ENCODE measurements at regions not wholly inside any gene's neighbourhood (a gene's known extent, or its start where the extent isn't known, plus 50 kb on each side); places are given as distances from the start of the nearest gene placed in this dataset.

DNA sequence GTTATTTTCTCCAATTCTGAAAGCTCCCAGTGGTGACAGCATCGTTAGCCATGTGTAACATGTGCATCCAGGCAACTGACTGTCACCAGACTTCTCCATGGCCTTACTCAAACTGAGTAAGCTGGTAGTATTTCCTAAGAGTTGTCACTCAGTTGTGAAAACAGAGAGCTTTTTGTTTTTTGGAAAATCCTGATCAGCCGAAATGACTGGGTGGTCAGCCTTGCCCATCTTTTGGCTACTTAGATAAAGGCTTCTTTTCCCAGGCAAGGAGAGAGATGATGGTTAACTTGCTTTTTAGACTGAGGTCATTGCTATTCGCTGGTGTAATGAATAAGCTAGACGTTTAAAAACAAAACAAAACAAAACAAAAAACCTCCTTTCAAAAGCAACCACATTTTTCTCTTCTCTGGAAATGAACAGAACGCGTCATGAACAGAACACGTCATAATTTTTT is 159.5 kb upstream of the KLF14 start:
- peaks cover 92% of the 10 kb centered on the region for H3K4me1 ChIP-seq (ENCODE audit: control insufficient read depth, insufficient read depth, low read length)
- no peak overlapping the region for H3K4me3 ChIP-seq (ENCODE audit: low read length)
- peak overlapping the region; percentile 44 for H3K9ac ChIP-seq (ENCODE audit: low read depth, low read length)
- H3K4me2 ChIP-seq (ENCODE audit: low read length), result no peak overlapping the region
- no peaks in the 10 kb centered on the region for H3K27me3 ChIP-seq (ENCODE audit: control insufficient read depth, insufficient read depth, low read length)
- H3K9me3 ChIP-seq (replicated peaks; ENCODE audit: low read length), result no peaks in the 10 kb centered on the region
- H3K36me3 ChIP-seq (ENCODE audit: insufficient read depth, low read length), result peaks cover 81% of the 10 kb centered on the region

DNA sequence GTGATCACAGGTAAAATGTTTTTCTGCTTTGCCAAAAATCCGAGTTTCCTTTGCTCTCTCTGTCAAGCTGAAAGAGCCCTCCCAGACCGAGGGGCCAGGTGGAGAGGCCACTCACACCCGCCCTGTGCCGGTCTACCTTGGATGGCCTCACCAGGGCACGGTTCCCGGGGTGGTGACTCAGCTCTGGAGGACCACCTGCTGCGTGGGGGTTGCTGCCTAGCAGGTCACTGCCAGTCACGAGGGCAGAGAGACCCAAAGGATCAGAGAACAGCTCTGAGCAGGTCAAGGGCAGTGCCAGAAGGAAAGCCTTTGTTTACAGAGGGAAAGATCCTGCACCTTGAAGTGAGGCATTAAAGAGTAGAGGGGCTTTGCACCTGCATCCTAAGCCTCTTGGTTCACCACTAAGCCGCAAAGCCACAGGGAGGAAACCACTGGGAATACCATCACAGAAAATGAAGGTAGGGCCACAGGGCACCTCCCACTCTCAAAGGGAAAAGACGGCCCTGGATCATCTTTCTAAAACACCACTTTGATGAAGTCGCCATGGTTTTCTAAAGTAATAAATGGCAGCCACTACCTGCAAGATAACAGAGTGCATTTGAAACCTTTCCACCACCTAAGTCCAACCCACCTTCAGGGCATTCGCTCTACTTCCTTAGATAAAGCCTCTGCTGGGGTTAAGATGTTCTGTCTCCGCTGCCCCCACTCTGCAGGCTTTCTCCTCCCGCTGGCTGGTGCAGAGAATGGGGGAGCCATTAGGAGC is 160.3 kb upstream of the KLF14 start:
- H3K9ac ChIP-seq (ENCODE audit: low read depth, low read length), result peak overlapping the region; percentile 44
- H3K4me2 ChIP-seq (ENCODE audit: low read length), result peak overlapping the region; percentile 33
- H3K4me1 ChIP-seq (ENCODE audit: control insufficient read depth, insufficient read depth, low read length), result peaks cover 90% of the 10 kb centered on the region
- no peak overlapping the region for H3K4me3 ChIP-seq (ENCODE audit: low read length)
- H3K36me3 ChIP-seq (ENCODE audit: insufficient read depth, low read length), result peaks cover 80% of the 10 kb centered on the region
- no peaks in the 10 kb centered on the region for H3K27me3 ChIP-seq (ENCODE audit: control insufficient read depth, insufficient read depth, low read length)
- H3K9me3 ChIP-seq (replicated peaks; ENCODE audit: low read length), result no peaks in the 10 kb centered on the region

DNA sequence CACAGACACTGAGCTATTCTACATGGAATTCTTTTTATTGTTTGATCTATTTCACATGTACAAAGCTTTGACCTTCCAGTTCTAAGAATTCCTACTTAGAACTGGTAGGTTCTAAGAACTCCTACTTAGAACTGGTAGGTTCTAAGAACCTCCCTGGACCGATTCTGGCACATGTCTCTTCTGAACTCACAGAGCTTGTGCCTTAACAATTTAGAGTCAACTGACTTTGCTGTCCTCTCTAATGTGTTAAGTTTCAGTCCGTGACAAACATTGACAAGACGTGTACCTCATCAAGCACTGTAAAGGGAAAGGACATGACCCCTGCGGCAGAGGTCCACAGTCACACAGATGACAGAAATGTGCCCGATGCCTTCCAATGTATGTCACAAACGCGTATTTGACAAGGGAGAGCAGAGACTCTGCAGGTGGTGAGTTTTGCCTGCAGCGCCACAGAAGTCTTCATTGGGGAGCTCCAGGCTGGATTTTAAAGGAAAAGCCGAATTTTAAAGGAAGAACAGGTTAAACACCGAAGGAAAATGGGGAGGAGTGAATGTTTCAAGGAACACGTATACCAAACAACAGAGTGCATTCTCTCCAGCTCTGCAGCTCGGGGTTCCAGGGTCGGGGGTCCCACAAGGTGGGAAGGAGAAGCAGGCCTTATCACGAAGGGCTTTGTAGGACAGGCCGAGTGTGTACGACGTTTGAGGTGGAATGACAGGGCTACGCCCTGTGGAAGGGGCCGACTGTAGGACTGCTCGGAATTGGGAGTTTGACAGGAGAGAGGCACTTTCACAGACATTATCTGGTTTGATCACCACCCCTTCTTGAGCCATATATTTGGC is 161.1 kb upstream of the KLF14 start:
- no peaks in the 10 kb centered on the region for H3K9me3 ChIP-seq (replicated peaks; ENCODE audit: low read length)
- H3K4me2 ChIP-seq (ENCODE audit: low read length), result peak overlapping the region; percentile 33
- H3K27me3 ChIP-seq (ENCODE audit: control insufficient read depth, insufficient read depth, low read length), result no peaks in the 10 kb centered on the region
- H3K9ac ChIP-seq (ENCODE audit: low read depth, low read length), result peak overlapping the region; percentile 44
- peaks cover 79% of the 10 kb centered on the region for H3K36me3 ChIP-seq (ENCODE audit: insufficient read depth, low read length)
- H3K4me1 ChIP-seq (ENCODE audit: control insufficient read depth, insufficient read depth, low read length), result peaks cover 89% of the 10 kb centered on the region
- no peak overlapping the region for H3K4me3 ChIP-seq (ENCODE audit: low read length)

GRCh38 chr7:130896051-130896881 is 162.3 kb upstream of the KLF14 start:
- Histone ChIP-seq H3K36me3 (ENCODE audit: insufficient read depth, low read length) (peaks cover 78% of the 10 kb centered on the region), H3K4me2 (ENCODE audit: low read length) (peak overlapping the region; percentile 52), H3K4me1 (ENCODE audit: control insufficient read depth, insufficient read depth, low read length) (peaks cover 89% of the 10 kb centered on the region), H3K27me3 (ENCODE audit: control insufficient read depth, insufficient read depth, low read length) (no peaks in the 10 kb centered on the region), H3K9ac (ENCODE audit: low read depth, low read length) (peak overlapping the region; percentile 44), H3K4me3 (ENCODE audit: low read length) (no peak overlapping the region), H3K9me3 (replicated peaks; ENCODE audit: low read length) (no peaks in the 10 kb centered on the region)

GRCh38 chr7:130896898-130897514 is 163.0 kb upstream of the KLF14 start:
- H3K36me3 ChIP-seq (ENCODE audit: insufficient read depth, low read length), result peaks cover 83% of the 10 kb centered on the region
- H3K9ac ChIP-seq (ENCODE audit: low read depth, low read length), result peak overlapping the region; percentile 40
- H3K4me1 ChIP-seq (ENCODE audit: control insufficient read depth, insufficient read depth, low read length), result peaks cover 91% of the 10 kb centered on the region

GRCh38 chr7:130897515-130898419 is 163.8 kb upstream of the KLF14 start:
- Histone ChIP-seq H3K36me3 (ENCODE audit: insufficient read depth, low read length) (peaks cover 85% of the 10 kb centered on the region), H3K9me3 (replicated peaks; ENCODE audit: low read length) (no peaks in the 10 kb centered on the region), H3K9ac (ENCODE audit: low read depth, low read length) (peak overlapping the region; percentile 40), H3K4me3 (ENCODE audit: low read length) (no peak overlapping the region), H3K27me3 (ENCODE audit: control insufficient read depth, insufficient read depth, low read length) (no peaks in the 10 kb centered on the region), H3K4me2 (ENCODE audit: low read length) (peak overlapping the region; percentile 52), H3K4me1 (ENCODE audit: control insufficient read depth, insufficient read depth, low read length) (peaks cover 94% of the 10 kb centered on the region)

More at GRCh38 chr7:130896898-130897514, 163.0 kb upstream of the KLF14 start:
- no peak overlapping the region for H3K4me3 ChIP-seq (ENCODE audit: low read length)
- no peaks in the 10 kb centered on the region for H3K27me3 ChIP-seq (ENCODE audit: control insufficient read depth, insufficient read depth, low read length)
- no peaks in the 10 kb centered on the region for H3K9me3 ChIP-seq (replicated peaks; ENCODE audit: low read length)
- peak overlapping the region; percentile 52 for H3K4me2 ChIP-seq (ENCODE audit: low read length)

DNA sequence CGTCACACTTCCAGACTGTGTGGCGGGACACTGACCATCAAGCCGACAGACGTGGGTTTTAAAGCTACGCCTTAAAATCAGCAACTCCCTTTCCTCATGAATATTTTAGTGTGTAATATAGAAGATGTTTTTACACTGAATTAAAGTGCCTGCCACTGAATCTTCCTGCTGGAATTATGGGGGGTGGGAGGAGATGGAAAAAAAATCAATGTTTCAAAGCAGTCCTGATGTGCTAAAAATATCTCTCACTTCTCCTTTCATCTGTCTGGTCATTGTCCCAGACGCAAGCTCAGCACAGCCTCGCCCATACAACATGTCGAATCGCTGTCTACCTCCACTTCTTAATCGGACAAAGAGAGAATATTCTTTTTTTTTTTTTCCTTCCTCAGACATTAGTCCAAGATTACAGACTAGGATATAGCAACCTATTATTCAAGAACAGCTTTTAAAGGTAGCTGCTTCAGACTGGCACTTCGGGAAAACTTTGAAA is 165.1 kb upstream of the KLF14 start:
- Histone ChIP-seq H3K4me3 (ENCODE audit: low read length) (no peak overlapping the region), H3K9me3 (replicated peaks; ENCODE audit: low read length) (no peaks in the 10 kb centered on the region), H3K27me3 (ENCODE audit: control insufficient read depth, insufficient read depth, low read length) (no peaks in the 10 kb centered on the region), H3K4me1 (ENCODE audit: control insufficient read depth, insufficient read depth, low read length) (peaks cover 95% of the 10 kb centered on the region), H3K36me3 (ENCODE audit: insufficient read depth, low read length) (peaks cover 92% of the 10 kb centered on the region), H3K9ac (ENCODE audit: low read depth, low read length) (peak overlapping the region; percentile 7), H3K4me2 (ENCODE audit: low read length) (no peak overlapping the region)

- Histone ChIP-seq H3K9ac (ENCODE audit: low read depth, low read length) (no peak overlapping the region), H3K4me1 (ENCODE audit: control insufficient read depth, insufficient read depth, low read length) (peaks cover 95% of the 10 kb centered on the region), H3K36me3 (ENCODE audit: insufficient read depth, low read length) (peaks cover 90% of the 10 kb centered on the region), H3K9me3 (replicated peaks; ENCODE audit: low read length) (no peaks in the 10 kb centered on the region), H3K4me3 (ENCODE audit: low read length) (no peak overlapping the region), H3K4me2 (ENCODE audit: low read length) (peak overlapping the region; percentile 64), H3K27me3 (ENCODE audit: control insufficient read depth, insufficient read depth, low read length) (no peaks in the 10 kb centered on the region)
These were observed 165.8 kb upstream of the KLF14 start for GRCh38 chr7:130899638-130900401.

GRCh38 chr7:130900471-130901076 is 166.6 kb upstream of the KLF14 start:
- H3K9ac ChIP-seq (ENCODE audit: low read depth, low read length), result peak overlapping the region; percentile 61

More at GRCh38 chr7:130900471-130901076, 166.6 kb upstream of the KLF14 start:
- no peaks in the 10 kb centered on the region for H3K9me3 ChIP-seq (replicated peaks; ENCODE audit: low read length)
- H3K4me3 ChIP-seq (ENCODE audit: low read length), result peak overlapping the region; percentile 19
- peaks cover 95% of the 10 kb centered on the region for H3K4me1 ChIP-seq (ENCODE audit: control insufficient read depth, insufficient read depth, low read length)
- peak overlapping the region; percentile 64 for H3K4me2 ChIP-seq (ENCODE audit: low read length)
- peaks cover 90% of the 10 kb centered on the region for H3K36me3 ChIP-seq (ENCODE audit: insufficient read depth, low read length)
- no peaks in the 10 kb centered on the region for H3K27me3 ChIP-seq (ENCODE audit: control insufficient read depth, insufficient read depth, low read length)

Data from skeletal muscle satellite cell (primary cell).